PC-9 (cell line): ENCODE measurements at regions not wholly inside any gene's neighbourhood (a gene's known extent, or its start where the extent isn't known, plus 50 kb on each side); places are given as distances from the start of the nearest gene placed in this dataset.

Source experiments
- BruUV-seq: library from RNA; stranded (reverse); fragments of 400-500 nt; replicated peaks from 2 replicates; lab custom pipeline; 2021; lab: Mats Ljungman, UMichigan
- CTCF ChIA-PET: fragments of 300-600 bp; sonication (Branson Sonifier 250); formaldehyde crosslinking; loops from one replicate; lab custom pipeline; 2022; ENCODE audit warnings: antibody characterized with exemption; lab: Charles Lee
- POLR2A ChIA-PET: fragments of 300-600 bp; sonication (Branson Sonifier 250); formaldehyde crosslinking; loops from one replicate; lab custom pipeline; 2022; ENCODE audit warnings: antibody characterized with exemption; ENCODE audit not compliant: unreplicated experiment; lab: Charles Lee
- DNase-seq, 2 experiments: peaks; one replicate each; pipeline versions ENCODE4 v3.0.0 to v3.0.0-alpha.2; 2015 to 2022; ENCODE audit warnings: mixed read lengths in 1 of 2
- H2AFZ ChIP-seq: fragments of 200-600 bp; sonication (generic); 2 replicates; pipeline ENCODE4 v1.8.1; 2017; ENCODE audit warnings: antibody characterized with exemption
- H3F3A ChIP-seq: fragments of 200-600 bp; sonication (generic); 2 replicates; pipeline ENCODE4 v1.8.1; 2017; ENCODE audit warnings: antibody characterized with exemption, mild to moderate bottlenecking, low read depth; ENCODE audit not compliant: insufficient read depth
- H3K27ac ChIP-seq: fragments of 200-600 bp; sonication (generic); 2 replicates; pipeline ENCODE4 v1.6.1; 2016; ENCODE audit warnings: mixed run types
- H3K27me3 ChIP-seq: fragments of 200-600 bp; sonication (generic); 2 replicates; pipeline ENCODE4 v1.6.1; 2016; ENCODE audit warnings: low read depth, mixed run types; ENCODE audit not compliant: insufficient read depth
- H3K36me3 ChIP-seq: fragments of 200-600 bp; sonication (generic); 2 replicates; pipeline ENCODE4 v1.6.1; 2016; ENCODE audit warnings: low read depth, mixed run types
- H3K4me1 ChIP-seq: fragments of 200-600 bp; sonication (generic); replicated peaks from 2 replicates; pipeline ENCODE4 v1.6.1; 2016; ENCODE audit warnings: mixed run types; ENCODE audit not compliant: insufficient read depth
- H3K4me2 ChIP-seq: fragments of 200-600 bp; sonication (generic); 2 replicates; pipeline ENCODE4 v1.6.1; 2017; ENCODE audit warnings: mixed run types
- H3K4me3 ChIP-seq: fragments of 200-600 bp; sonication (generic); 2 replicates; pipeline ENCODE4 v1.6.1; 2016; ENCODE audit warnings: mixed run types
- H3K79me2 ChIP-seq: fragments of 200-600 bp; sonication (generic); 2 replicates; pipeline ENCODE4 v1.6.1; 2017; ENCODE audit warnings: low read depth, mixed run types
- H3K9me2 ChIP-seq: fragments of 200-600 bp; sonication (generic); 2 replicates; pipeline ENCODE4 v1.8.1; 2017; ENCODE audit warnings: mild to moderate bottlenecking; ENCODE audit not compliant: insufficient read depth
- H3K9me3 ChIP-seq: fragments of 200-600 bp; sonication (generic); 2 replicates; pipeline ENCODE4 v1.8.1; 2016; ENCODE audit warnings: low read depth; ENCODE audit not compliant: insufficient read depth
- H4K20me1 ChIP-seq: fragments of 200-600 bp; sonication (generic); 2 replicates; pipeline ENCODE4 v1.8.1; 2017; ENCODE audit not compliant: insufficient read depth
- EZH2 ChIP-seq: fragments of 200-600 bp; sonication (generic); IDR thresholded peaks from 2 replicates; pipeline ENCODE4 v1.8.0; 2017; ENCODE audit warnings: antibody characterized with exemption, low read depth
- intact Hi-C: fragments of 100-400 bp; cut with micrococcal nuclease; formaldehyde crosslinking; loops from one replicate; pipeline ENCODE4 v1.10.0; 2022; ENCODE audit not compliant: unreplicated experiment
- TF ChIP-seq, protein P1 (sequence below): fragments of 200-600 bp; sonication (generic); conservative IDR thresholded peaks from 2 replicates; pipeline ENCODE4 v1.6.1; 2017; ENCODE audit warnings: mixed run types, antibody characterized with exemption, mild to moderate bottlenecking, moderate library complexity

GRCh38 chr1:58943776-58944175 is 159.9 kb upstream of the JUN start:
- no peaks in the 10 kb centered on the region for H4K20me1 ChIP-seq
- no peaks in the 10 kb centered on the region for H3K79me2 ChIP-seq
- H3K9me3 ChIP-seq = no peaks in the 10 kb centered on the region
- H3K27me3 ChIP-seq = no peaks in the 10 kb centered on the region
- no peak for DNase-seq
- no peak overlapping the region for H3K4me3 ChIP-seq
- POLR2A ChIA-PET = no interaction called here
- BruUV-seq = no TSS peak
- CTCF ChIA-PET = no interaction called here
- intact Hi-C loops = no loop called here
- no peaks in the 10 kb centered on the region for H3F3A ChIP-seq
- TF ChIP-seq, protein P1, sequence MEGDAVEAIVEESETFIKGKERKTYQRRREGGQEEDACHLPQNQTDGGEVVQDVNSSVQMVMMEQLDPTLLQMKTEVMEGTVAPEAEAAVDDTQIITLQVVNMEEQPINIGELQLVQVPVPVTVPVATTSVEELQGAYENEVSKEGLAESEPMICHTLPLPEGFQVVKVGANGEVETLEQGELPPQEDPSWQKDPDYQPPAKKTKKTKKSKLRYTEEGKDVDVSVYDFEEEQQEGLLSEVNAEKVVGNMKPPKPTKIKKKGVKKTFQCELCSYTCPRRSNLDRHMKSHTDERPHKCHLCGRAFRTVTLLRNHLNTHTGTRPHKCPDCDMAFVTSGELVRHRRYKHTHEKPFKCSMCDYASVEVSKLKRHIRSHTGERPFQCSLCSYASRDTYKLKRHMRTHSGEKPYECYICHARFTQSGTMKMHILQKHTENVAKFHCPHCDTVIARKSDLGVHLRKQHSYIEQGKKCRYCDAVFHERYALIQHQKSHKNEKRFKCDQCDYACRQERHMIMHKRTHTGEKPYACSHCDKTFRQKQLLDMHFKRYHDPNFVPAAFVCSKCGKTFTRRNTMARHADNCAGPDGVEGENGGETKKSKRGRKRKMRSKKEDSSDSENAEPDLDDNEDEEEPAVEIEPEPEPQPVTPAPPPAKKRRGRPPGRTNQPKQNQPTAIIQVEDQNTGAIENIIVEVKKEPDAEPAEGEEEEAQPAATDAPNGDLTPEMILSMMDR = no peak
- TF ChIP-seq EZH2 = no peak
- H3K36me3 ChIP-seq = no peaks in the 10 kb centered on the region
- H3K27ac ChIP-seq = no peak overlapping the region
- H3K4me1 ChIP-seq = no peaks in the 10 kb centered on the region
- H3K9me2 ChIP-seq = no peaks in the 10 kb centered on the region
- no peak overlapping the region for H2AFZ ChIP-seq
- H3K4me2 ChIP-seq = no peak overlapping the region

GRCh38 chr1:58944439-58944838 is 160.6 kb upstream of the JUN start:
- no peaks in the 10 kb centered on the region for H3K4me1 ChIP-seq
- CTCF ChIA-PET = no interaction called here
- BruUV-seq = no TSS peak
- H3K36me3 ChIP-seq = no peaks in the 10 kb centered on the region
- H4K20me1 ChIP-seq = no peaks in the 10 kb centered on the region
- POLR2A ChIA-PET = interaction anchor here (0.7 kb wide), 1 partner anchor 776 kb away, joined by 3 read pairs; no protein-coding TSS in a partner anchor
- DNase-seq = no peak
- no peak overlapping the region for H3K4me3 ChIP-seq
- no peaks in the 10 kb centered on the region for H3K27me3 ChIP-seq
- no peak overlapping the region for H2AFZ ChIP-seq
- no peak overlapping the region for H3K4me2 ChIP-seq
- H3K79me2 ChIP-seq = no peaks in the 10 kb centered on the region
- H3F3A ChIP-seq = no peaks in the 10 kb centered on the region
- H3K27ac ChIP-seq = no peak overlapping the region
- H3K9me2 ChIP-seq = no peaks in the 10 kb centered on the region
- TF ChIP-seq, protein P1 = no peak
- no peak for TF ChIP-seq EZH2
- H3K9me3 ChIP-seq = no peaks in the 10 kb centered on the region
- intact Hi-C loops = no loop called here

DNA sequence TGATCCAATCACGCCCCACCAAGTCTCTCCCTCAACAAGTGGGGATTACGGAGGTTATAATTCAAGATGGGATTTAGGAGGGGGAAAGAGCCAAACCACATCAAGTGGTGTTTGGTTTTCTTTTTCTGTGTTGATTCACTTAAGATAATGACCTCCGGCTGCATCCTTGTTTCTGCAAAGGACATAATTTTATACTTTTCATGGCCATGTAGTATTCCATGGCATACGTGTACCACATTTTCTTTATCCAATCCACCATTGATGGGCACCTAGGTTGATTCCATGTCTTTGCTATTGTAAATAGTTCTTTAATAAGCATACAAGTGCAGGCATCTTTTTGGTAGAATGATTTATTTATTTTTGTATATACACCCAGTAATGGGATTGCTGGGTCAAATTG is 162.5 kb upstream of the JUN start:
- Histone ChIP-seq H3K4me2 (no peak overlapping the region), H2AFZ (no peak overlapping the region), H3K4me3 (no peak overlapping the region), H3K36me3 (no peaks in the 10 kb centered on the region), H3K27me3 (no peaks in the 10 kb centered on the region), H3K79me2 (no peaks in the 10 kb centered on the region), H3F3A (no peaks in the 10 kb centered on the region), H3K27ac (no peak overlapping the region), H3K4me1 (no peaks in the 10 kb centered on the region), H4K20me1 (no peaks in the 10 kb centered on the region), H3K9me3 (no peaks in the 10 kb centered on the region), H3K9me2 (no peaks in the 10 kb centered on the region)
- ChIA-PET POLR2A (no interaction called here), CTCF (no interaction called here)
- BruUV-seq = no TSS peak
- intact Hi-C loops = no loop called here
- no peak for DNase-seq
- no peak for TF ChIP-seq EZH2
- TF ChIP-seq, protein P1 = no peak
